H1 (cell line): ENCODE measurements at regions not wholly inside any gene's neighbourhood (a gene's known extent, or its start where the extent isn't known, plus 50 kb on each side); places are given as distances from the start of the nearest gene placed in this dataset.

ENCODE experiments used
- CBX5 ChIP-seq: fragments of 300-800, 300-1000 bp; sonication (generic); IDR thresholded peaks from 2 replicates; pipeline ENCODE4 v1.7.1; 2016; ENCODE audit warnings: antibody characterized with exemption, low read length, low read depth
- CBX8 ChIP-seq: fragments of 300-800, 300-1000 bp; sonication (generic); IDR thresholded peaks from 2 replicates; pipeline ENCODE4 v1.7.1; 2016; ENCODE audit warnings: low read depth, low read length, borderline replicate concordance
- CEBPB ChIP-seq: IDR thresholded peaks from 2 replicates; pipeline ENCODE4 v1.6.1; 2012; ENCODE audit warnings: low read depth, low read length
- CHD7 ChIP-seq: fragments of 300-600 bp; sonication (generic); IDR thresholded peaks from 2 replicates; pipeline ENCODE4 v1.7.1; 2012; ENCODE audit warnings: low read length, moderate library complexity, mild to moderate bottlenecking, inconsistent platforms; ENCODE audit not compliant: insufficient replicate concordance
- EP300 ChIP-seq, 2 experiments: IDR thresholded peaks; 1 replicate in 1 of 2; 2 replicates in 1 of 2; pipeline ENCODE4 v1.6.1; 2011 to 2012; ENCODE audit warnings: low read depth in 2 of 2, low read length in 2 of 2, mild to moderate bottlenecking in 2 of 2, borderline replicate concordance in 1 of 2, inconsistent platforms in 1 of 2, moderate library complexity in 1 of 2
- GABPA ChIP-seq: IDR thresholded peaks from 2 replicates; pipeline ENCODE4 v1.6.1; 2011; ENCODE audit warnings: mild to moderate bottlenecking, low read length, moderate library complexity, borderline replicate concordance; ENCODE audit not compliant: insufficient read depth
- GTF2F1 ChIP-seq: IDR thresholded peaks from 2 replicates; pipeline ENCODE4 v1.6.1; 2012; ENCODE audit warnings: low read depth, low read length, improper control_type of control experiment, borderline replicate concordance
- JUN ChIP-seq: IDR thresholded peaks from 2 replicates; pipeline ENCODE4 v1.6.1; 2011; ENCODE audit warnings: low read depth, mild to moderate bottlenecking, improper control_type of control experiment, low read length
- KDM4A ChIP-seq: IDR thresholded peaks from one replicate; pipeline ENCODE4 v1.7.1; 2012; ENCODE audit warnings: low read depth, mild to moderate bottlenecking, moderate library complexity, low read length, inconsistent platforms; ENCODE audit not compliant: severe bottlenecking
- KDM5A ChIP-seq: fragments of 200-600 bp; IDR thresholded peaks from 2 replicates; pipeline ENCODE4 v1.7.1; 2012; ENCODE audit warnings: mild to moderate bottlenecking, low read length, inconsistent platforms, mixed read lengths
- NRF1 ChIP-seq: IDR thresholded peaks from 2 replicates; pipeline ENCODE4 v1.6.1; 2011; ENCODE audit warnings: mild to moderate bottlenecking, low read depth, low read length, improper control_type of control experiment
- RBBP5 ChIP-seq: IDR thresholded peaks from 2 replicates; pipeline ENCODE4 v1.7.1; 2012; ENCODE audit warnings: low read depth, mild to moderate bottlenecking, inconsistent platforms, low read length, moderate library complexity, borderline replicate concordance
- SIX5 ChIP-seq: IDR thresholded peaks from 2 replicates; pipeline ENCODE4 v1.6.1; 2011; ENCODE audit warnings: mild to moderate bottlenecking, low read depth, low read length

GRCh38 chr7:54813398-54813797, 54.4 kb upstream of the SEC61G start (continued):
- TF ChIP-seq CHD7 (no peak), GTF2F1 (no peak), EP300 (IDR thresholded peaks at IDR 0.05; ENCODE audit: borderline replicate concordance in 1 of 2, low read depth in 2 of 2, low read length in 2 of 2) (no peak), KDM5A (no peak), NRF1 (no peak), CBX5 (no peak), RBBP5 (no peak), JUN (no peak), CBX8 (no peak), KDM4A (no peak), CEBPB (no peak), GABPA (no peak), SIX5 (no peak)
